ENCODE measurements at regions not wholly inside any gene's neighbourhood (a gene's known extent, or its start where the extent isn't known, plus 50 kb on each side); places are given as distances from the start of the nearest gene placed in this dataset.

- no peak for TF ChIP-seq EZH2 (IDR thresholded peaks at IDR 0.05; ENCODE audit: borderline replicate concordance, low read depth, low read length, severe bottlenecking)
- TF ChIP-seq CTCF (IDR thresholded peaks at IDR 0.05; ENCODE audit: extremely low read depth in 1 of 2, insufficient read depth in 1 of 2, low read depth in 1 of 2, low read length in 2 of 2) = no peak
- no peak for TF ChIP-seq POLR2A (IDR thresholded peaks at IDR 0.05; ENCODE audit: low read depth, low read length)
Measured at GRCh38 chr6:95417856-95418255, 159.5 kb upstream of the MANEA start.

All from endothelial cell of umbilical vein (primary cell).